ENCODE measurements at regions not wholly inside any gene's neighbourhood (a gene's known extent, or its start where the extent isn't known, plus 50 kb on each side); places are given as distances from the start of the nearest gene placed in this dataset.

GRCh38 chr1:190599670-190600069 lies 122.0 kb upstream of the BRINP3 start:
- TF ChIP-seq EZH2 (IDR thresholded peaks at IDR 0.05): no peak
- TF ChIP-seq FOXP2 (optimal IDR thresholded peaks at IDR 0.05; ENCODE audit: control extremely low read depth, extremely low read length, insufficient read depth): no peak
- no peak for TF ChIP-seq POLR2AphosphoS5 (IDR thresholded peaks at IDR 0.05; ENCODE audit: borderline replicate concordance, low read depth, low read length)
